ENCODE measurements at regions not wholly inside any gene's neighbourhood (a gene's known extent, or its start where the extent isn't known, plus 50 kb on each side); places are given as distances from the start of the nearest gene placed in this dataset.

DNA sequence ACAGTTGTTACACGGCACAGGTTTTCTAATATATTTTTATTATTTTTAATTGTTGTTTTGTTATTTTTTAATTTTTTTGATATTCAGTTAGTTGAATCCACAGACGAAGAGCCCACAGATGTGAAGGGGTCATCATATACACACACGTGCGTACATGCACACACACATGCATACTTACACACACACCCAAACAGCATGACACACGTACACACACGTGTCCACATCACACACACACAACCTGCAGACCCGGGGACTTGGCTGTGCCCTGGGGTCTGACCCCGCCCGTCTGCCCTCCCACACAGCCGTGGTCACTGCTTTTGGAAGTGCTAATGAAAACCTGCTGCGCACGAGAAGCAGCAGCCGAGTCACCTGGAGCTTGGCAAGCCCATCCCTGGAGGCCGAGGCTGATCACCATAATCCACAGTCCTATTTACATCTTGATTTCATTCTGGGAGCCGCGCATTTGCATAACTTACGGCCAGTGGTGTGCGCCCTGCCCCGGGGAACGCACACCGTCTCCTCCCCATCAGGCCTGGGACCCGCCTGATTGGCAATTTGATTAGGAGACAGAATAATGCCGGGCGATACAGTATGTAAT lies 110.3 kb downstream of the BRD1 start:
- TF ChIP-seq ZNF8 (CRISPR knock-in tag; IDR thresholded peaks at IDR 0.05) (no peak), TOX (CRISPR knock-in tag; IDR thresholded peaks at IDR 0.05; ENCODE audit: borderline replicate concordance) (no peak), OSR1 (CRISPR knock-in tag; IDR thresholded peaks at IDR 0.05) (no peak), ESRRG (CRISPR knock-in tag; IDR thresholded peaks at IDR 0.05) (no peak), GLIS3 (CRISPR knock-in tag; IDR thresholded peaks at IDR 0.05) (no peak), ZNF70 (CRISPR knock-in tag; IDR thresholded peaks at IDR 0.05) (no peak), RARB (CRISPR knock-in tag; IDR thresholded peaks at IDR 0.05) (no peak), ARNTL (CRISPR knock-in tag; IDR thresholded peaks at IDR 0.05; ENCODE audit: borderline replicate concordance, low read depth) (no peak), ZC3H10 (CRISPR knock-in tag; IDR thresholded peaks at IDR 0.05) (no peak), ZFP30 (CRISPR knock-in tag; IDR thresholded peaks at IDR 0.05) (no peak), TCF4 (CRISPR knock-in tag; IDR thresholded peaks at IDR 0.05; ENCODE audit: borderline replicate concordance) (no peak), PPARA (CRISPR knock-in tag; IDR thresholded peaks at IDR 0.05; ENCODE audit: borderline replicate concordance) (no peak), SNAI2 (CRISPR knock-in tag; IDR thresholded peaks at IDR 0.05) (no peak), ISL1 (CRISPR knock-in tag; IDR thresholded peaks at IDR 0.05) (no peak)
- TF ChIP-seq, protein P1, sequence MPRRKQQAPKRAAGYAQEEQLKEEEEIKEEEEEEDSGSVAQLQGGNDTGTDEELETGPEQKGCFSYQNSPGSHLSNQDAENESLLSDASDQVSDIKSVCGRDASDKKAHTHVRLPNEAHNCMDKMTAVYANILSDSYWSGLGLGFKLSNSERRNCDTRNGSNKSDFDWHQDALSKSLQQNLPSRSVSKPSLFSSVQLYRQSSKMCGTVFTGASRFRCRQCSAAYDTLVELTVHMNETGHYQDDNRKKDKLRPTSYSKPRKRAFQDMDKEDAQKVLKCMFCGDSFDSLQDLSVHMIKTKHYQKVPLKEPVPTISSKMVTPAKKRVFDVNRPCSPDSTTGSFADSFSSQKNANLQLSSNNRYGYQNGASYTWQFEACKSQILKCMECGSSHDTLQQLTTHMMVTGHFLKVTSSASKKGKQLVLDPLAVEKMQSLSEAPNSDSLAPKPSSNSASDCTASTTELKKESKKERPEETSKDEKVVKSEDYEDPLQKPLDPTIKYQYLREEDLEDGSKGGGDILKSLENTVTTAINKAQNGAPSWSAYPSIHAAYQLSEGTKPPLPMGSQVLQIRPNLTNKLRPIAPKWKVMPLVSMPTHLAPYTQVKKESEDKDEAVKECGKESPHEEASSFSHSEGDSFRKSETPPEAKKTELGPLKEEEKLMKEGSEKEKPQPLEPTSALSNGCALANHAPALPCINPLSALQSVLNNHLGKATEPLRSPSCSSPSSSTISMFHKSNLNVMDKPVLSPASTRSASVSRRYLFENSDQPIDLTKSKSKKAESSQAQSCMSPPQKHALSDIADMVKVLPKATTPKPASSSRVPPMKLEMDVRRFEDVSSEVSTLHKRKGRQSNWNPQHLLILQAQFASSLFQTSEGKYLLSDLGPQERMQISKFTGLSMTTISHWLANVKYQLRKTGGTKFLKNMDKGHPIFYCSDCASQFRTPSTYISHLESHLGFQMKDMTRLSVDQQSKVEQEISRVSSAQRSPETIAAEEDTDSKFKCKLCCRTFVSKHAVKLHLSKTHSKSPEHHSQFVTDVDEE (CRISPR knock-in tag; IDR thresholded peaks at IDR 0.05), result no peak
- TF ChIP-seq, protein P2, sequence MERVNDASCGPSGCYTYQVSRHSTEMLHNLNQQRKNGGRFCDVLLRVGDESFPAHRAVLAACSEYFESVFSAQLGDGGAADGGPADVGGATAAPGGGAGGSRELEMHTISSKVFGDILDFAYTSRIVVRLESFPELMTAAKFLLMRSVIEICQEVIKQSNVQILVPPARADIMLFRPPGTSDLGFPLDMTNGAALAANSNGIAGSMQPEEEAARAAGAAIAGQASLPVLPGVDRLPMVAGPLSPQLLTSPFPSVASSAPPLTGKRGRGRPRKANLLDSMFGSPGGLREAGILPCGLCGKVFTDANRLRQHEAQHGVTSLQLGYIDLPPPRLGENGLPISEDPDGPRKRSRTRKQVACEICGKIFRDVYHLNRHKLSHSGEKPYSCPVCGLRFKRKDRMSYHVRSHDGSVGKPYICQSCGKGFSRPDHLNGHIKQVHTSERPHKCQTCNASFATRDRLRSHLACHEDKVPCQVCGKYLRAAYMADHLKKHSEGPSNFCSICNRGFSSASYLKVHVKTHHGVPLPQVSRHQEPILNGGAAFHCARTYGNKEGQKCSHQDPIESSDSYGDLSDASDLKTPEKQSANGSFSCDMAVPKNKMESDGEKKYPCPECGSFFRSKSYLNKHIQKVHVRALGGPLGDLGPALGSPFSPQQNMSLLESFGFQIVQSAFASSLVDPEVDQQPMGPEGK (CRISPR knock-in tag; IDR thresholded peaks at IDR 0.05; ENCODE audit: borderline replicate concordance), result no peak
- TF ChIP-seq, protein P3, sequence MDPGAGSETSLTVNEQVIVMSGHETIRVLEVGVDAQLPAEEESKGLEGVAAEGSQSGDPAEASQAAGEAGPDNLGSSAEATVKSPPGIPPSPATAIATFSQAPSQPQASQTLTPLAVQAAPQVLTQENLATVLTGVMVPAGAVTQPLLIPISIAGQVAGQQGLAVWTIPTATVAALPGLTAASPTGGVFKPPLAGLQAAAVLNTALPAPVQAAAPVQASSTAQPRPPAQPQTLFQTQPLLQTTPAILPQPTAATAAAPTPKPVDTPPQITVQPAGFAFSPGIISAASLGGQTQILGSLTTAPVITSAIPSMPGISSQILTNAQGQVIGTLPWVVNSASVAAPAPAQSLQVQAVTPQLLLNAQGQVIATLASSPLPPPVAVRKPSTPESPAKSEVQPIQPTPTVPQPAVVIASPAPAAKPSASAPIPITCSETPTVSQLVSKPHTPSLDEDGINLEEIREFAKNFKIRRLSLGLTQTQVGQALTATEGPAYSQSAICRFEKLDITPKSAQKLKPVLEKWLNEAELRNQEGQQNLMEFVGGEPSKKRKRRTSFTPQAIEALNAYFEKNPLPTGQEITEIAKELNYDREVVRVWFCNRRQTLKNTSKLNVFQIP (CRISPR knock-in tag; IDR thresholded peaks at IDR 0.05; ENCODE audit: borderline replicate concordance, low read depth), result no peak
- no peak for ATAC-seq

DNA sequence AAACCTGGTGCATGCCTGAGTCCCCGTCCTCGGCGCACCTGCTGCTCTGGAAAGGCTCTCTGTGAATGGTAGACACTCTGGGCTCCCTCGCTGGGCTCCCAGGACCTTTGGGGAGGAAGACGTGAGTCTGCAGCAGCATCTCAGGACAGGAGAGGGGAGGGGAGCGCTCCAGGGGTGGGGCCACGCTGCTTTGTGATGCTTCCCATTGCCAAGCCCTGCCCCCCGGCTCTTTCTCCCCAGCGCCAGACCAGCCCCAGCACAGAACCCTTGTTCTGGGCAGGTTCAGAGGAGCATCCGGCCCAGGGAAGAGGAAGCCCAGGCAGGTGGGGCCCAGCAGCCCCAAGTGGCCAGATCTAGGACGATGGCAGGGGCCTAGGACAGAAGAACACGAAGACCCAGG lies 111.2 kb downstream of the BRD1 start:
- TF ChIP-seq ZFP3 (CRISPR knock-in tag; IDR thresholded peaks at IDR 0.05) (no peak), CSDC2 (CRISPR knock-in tag; IDR thresholded peaks at IDR 0.05) (no peak), RARB (CRISPR knock-in tag; IDR thresholded peaks at IDR 0.05) (no peak), ZNF565 (CRISPR knock-in tag; conservative IDR thresholded peaks at IDR 0.05; ENCODE audit: low read depth) (no peak), ZC3H10 (CRISPR knock-in tag; IDR thresholded peaks at IDR 0.05) (no peak), ISL1 (CRISPR knock-in tag; IDR thresholded peaks at IDR 0.05) (no peak), OSR1 (CRISPR knock-in tag; IDR thresholded peaks at IDR 0.05) (no peak), ZNF8 (CRISPR knock-in tag; IDR thresholded peaks at IDR 0.05) (no peak), ZNF70 (CRISPR knock-in tag; IDR thresholded peaks at IDR 0.05) (no peak)
- TF ChIP-seq, protein P4, sequence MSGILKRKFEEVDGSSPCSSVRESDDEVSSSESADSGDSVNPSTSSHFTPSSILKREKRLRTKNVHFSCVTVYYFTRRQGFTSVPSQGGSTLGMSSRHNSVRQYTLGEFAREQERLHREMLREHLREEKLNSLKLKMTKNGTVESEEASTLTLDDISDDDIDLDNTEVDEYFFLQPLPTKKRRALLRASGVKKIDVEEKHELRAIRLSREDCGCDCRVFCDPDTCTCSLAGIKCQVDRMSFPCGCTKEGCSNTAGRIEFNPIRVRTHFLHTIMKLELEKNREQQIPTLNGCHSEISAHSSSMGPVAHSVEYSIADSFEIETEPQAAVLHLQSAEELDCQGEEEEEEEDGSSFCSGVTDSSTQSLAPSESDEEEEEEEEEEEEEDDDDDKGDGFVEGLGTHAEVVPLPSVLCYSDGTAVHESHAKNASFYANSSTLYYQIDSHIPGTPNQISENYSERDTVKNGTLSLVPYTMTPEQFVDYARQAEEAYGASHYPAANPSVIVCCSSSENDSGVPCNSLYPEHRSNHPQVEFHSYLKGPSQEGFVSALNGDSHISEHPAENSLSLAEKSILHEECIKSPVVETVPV (CRISPR knock-in tag; IDR thresholded peaks at IDR 0.05), result no peak
- no peak for ATAC-seq

DNA sequence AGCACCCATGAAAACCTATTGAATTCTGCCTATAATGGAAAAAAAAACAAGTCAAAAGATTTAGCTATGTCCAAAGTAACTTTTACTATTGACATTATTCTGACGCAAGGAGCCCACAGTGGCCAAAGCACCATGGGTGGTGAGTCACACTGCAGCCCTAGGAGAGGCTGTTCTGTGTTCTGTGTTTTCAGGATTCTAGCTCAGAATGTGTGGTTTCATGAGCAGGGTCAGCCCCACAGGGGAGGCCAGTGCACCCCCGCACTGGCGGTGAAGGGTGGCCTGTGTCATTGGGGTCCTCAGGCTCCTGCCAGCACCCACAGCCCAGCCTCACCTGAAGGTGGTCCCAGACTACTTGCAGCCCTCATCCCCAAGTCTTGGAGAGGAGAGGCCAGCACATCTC lies 112.2 kb downstream of the BRD1 start:
- ATAC-seq, result no peak
- no peak for TF ChIP-seq ZFP30 (CRISPR knock-in tag; IDR thresholded peaks at IDR 0.05)
- no peak for TF ChIP-seq ZFP3 (CRISPR knock-in tag; IDR thresholded peaks at IDR 0.05)
- TF ChIP-seq BACH2 (CRISPR knock-in tag; IDR thresholded peaks at IDR 0.05; ENCODE audit: borderline replicate concordance), result no peak
- no peak for TF ChIP-seq ISL1 (CRISPR knock-in tag; IDR thresholded peaks at IDR 0.05)
- TF ChIP-seq, protein P2 (CRISPR knock-in tag; IDR thresholded peaks at IDR 0.05; ENCODE audit: borderline replicate concordance), result no peak
- no peak for TF ChIP-seq RARB (CRISPR knock-in tag; IDR thresholded peaks at IDR 0.05)
- no peak for TF ChIP-seq ZNF8 (CRISPR knock-in tag; IDR thresholded peaks at IDR 0.05)
- TF ChIP-seq PPARA (CRISPR knock-in tag; IDR thresholded peaks at IDR 0.05; ENCODE audit: borderline replicate concordance), result no peak
- no peak for TF ChIP-seq CSDC2 (CRISPR knock-in tag; IDR thresholded peaks at IDR 0.05)
- no peak for TF ChIP-seq ZC3H10 (CRISPR knock-in tag; IDR thresholded peaks at IDR 0.05)
- no peak for TF ChIP-seq SNAI2 (CRISPR knock-in tag; IDR thresholded peaks at IDR 0.05)
- TF ChIP-seq, protein P4 (CRISPR knock-in tag; IDR thresholded peaks at IDR 0.05), result no peak
- TF ChIP-seq, protein P5, sequence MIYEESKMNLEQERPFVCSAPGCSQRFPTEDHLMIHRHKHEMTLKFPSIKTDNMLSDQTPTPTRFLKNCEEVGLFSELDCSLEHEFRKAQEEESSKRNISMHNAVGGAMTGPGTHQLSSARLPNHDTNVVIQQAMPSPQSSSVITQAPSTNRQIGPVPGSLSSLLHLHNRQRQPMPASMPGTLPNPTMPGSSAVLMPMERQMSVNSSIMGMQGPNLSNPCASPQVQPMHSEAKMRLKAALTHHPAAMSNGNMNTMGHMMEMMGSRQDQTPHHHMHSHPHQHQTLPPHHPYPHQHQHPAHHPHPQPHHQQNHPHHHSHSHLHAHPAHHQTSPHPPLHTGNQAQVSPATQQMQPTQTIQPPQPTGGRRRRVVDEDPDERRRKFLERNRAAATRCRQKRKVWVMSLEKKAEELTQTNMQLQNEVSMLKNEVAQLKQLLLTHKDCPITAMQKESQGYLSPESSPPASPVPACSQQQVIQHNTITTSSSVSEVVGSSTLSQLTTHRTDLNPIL (CRISPR knock-in tag; IDR thresholded peaks at IDR 0.05; ENCODE audit: low read depth), result no peak

All from SK-N-SH treated with all-trans-retinoic acid at 6 μM for 48 hours (cell line).